BE2C (cell line): ENCODE measurements at regions not wholly inside any gene's neighbourhood (a gene's known extent, or its start where the extent isn't known, plus 50 kb on each side); places are given as distances from the start of the nearest gene placed in this dataset.

Source experiments
- DNase-seq: peaks from one replicate; pipeline ENCODE4 v3.0.0-alpha.2; 2020
- H3K27me3 ChIP-seq: fragments of 250-450 bp; sonication (Bioruptor Pico); 2 replicates; pipeline ENCODE4 v1.5.1; 2020; ENCODE audit warnings: mild to moderate bottlenecking
- H3K36me3 ChIP-seq: fragments of 250-450 bp; sonication (Bioruptor Pico); 2 replicates; pipeline ENCODE4 v1.5.1; 2020; ENCODE audit warnings: mild to moderate bottlenecking
- H3K4me1 ChIP-seq: fragments of 250-450 bp; sonication (Bioruptor Pico); 2 replicates; pipeline ENCODE4 v1.5.1; 2020
- H3K4me3 ChIP-seq: 2 replicates; pipeline ENCODE4 v1.5.1; 2011; ENCODE audit warnings: low read depth, low read length
- H3K9me3 ChIP-seq: fragments of 250-450 bp; sonication (Bioruptor Pico); 2 replicates; pipeline ENCODE4 v1.5.1; 2020
- TF ChIP-seq, protein P1 (sequence below): IDR thresholded peaks from 2 replicates; pipeline ENCODE4 v1.5.1; 2012; ENCODE audit warnings: mild to moderate bottlenecking, low read depth, low read length

DNA sequence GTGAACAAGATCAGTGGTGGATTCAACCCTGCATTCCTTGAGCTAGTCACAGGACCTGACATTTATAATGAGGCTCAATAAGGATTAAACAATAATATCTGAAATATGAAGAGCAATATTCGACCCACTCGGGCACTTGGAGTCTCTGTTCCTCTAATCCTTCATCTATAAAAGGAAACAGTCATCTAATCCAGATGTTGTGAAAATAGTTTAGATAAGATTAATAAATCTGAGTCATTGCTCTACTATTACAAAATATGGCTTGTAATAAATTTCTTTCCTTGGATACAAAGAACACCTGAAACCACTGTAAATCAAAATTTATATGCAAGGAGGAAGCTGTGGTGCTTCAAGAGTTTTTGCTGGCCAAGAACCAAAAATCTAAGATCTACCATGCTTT, 846.9 kb upstream of the ACVR2A start:
- H3K27me3 ChIP-seq = no peaks in the 10 kb centered on the region
- H3K4me1 ChIP-seq = no peaks in the 10 kb centered on the region
- no peaks in the 10 kb centered on the region for H3K36me3 ChIP-seq
- no peak for DNase-seq
- no peak overlapping the region for H3K4me3 ChIP-seq
- H3K9me3 ChIP-seq = no peaks in the 10 kb centered on the region
- TF ChIP-seq, protein P1, sequence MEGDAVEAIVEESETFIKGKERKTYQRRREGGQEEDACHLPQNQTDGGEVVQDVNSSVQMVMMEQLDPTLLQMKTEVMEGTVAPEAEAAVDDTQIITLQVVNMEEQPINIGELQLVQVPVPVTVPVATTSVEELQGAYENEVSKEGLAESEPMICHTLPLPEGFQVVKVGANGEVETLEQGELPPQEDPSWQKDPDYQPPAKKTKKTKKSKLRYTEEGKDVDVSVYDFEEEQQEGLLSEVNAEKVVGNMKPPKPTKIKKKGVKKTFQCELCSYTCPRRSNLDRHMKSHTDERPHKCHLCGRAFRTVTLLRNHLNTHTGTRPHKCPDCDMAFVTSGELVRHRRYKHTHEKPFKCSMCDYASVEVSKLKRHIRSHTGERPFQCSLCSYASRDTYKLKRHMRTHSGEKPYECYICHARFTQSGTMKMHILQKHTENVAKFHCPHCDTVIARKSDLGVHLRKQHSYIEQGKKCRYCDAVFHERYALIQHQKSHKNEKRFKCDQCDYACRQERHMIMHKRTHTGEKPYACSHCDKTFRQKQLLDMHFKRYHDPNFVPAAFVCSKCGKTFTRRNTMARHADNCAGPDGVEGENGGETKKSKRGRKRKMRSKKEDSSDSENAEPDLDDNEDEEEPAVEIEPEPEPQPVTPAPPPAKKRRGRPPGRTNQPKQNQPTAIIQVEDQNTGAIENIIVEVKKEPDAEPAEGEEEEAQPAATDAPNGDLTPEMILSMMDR = no peak

DNA sequence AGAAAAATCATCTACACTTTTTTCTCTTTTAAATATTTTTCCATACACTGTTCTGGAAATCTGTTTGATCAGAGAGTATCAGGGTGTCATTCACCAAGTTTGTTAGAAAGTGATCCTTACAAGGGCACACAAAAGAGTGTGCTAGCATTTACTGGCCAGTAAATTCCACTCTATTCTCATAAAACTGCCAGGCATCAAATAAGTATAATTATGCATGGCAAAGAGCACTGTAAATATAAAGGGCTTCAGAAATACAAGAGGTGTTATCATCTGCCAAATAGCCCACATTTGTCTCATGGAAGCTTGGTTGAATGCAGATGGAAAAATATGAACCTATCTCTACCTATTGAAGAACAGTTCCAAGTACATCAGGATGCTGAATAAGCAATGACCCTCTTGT, 847.3 kb upstream of the ACVR2A start:
- Histone ChIP-seq H3K36me3 (no peaks in the 10 kb centered on the region), H3K4me3 (no peak overlapping the region), H3K9me3 (no peaks in the 10 kb centered on the region), H3K27me3 (no peaks in the 10 kb centered on the region), H3K4me1 (no peaks in the 10 kb centered on the region)
- no peak for DNase-seq
- TF ChIP-seq, protein P1 = no peak

DNA sequence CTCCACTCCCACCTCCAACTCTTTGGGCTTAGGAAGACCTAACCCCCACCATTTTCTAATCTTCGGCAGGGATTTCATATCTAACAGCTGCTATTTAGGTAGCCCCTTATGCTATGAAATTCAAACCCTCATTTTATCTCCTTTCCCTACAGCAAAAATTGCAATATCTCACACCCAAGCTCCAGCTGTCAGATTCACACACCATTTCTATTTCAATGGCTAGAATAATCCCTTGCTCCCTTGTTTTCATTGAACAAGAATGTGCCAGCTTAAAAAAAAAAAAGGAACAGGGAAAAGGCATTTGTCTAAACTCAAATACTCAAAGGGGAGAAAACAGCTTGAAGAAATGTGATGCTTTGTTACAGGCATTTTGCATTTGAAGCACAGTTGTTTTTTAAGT, 850.6 kb upstream of the ACVR2A start:
- TF ChIP-seq, protein P1 = no peak
- Histone ChIP-seq H3K9me3 (no peaks in the 10 kb centered on the region), H3K4me3 (no peak overlapping the region), H3K27me3 (no peaks in the 10 kb centered on the region), H3K4me1 (no peaks in the 10 kb centered on the region), H3K36me3 (no peaks in the 10 kb centered on the region)
- DNase-seq = no peak

DNA sequence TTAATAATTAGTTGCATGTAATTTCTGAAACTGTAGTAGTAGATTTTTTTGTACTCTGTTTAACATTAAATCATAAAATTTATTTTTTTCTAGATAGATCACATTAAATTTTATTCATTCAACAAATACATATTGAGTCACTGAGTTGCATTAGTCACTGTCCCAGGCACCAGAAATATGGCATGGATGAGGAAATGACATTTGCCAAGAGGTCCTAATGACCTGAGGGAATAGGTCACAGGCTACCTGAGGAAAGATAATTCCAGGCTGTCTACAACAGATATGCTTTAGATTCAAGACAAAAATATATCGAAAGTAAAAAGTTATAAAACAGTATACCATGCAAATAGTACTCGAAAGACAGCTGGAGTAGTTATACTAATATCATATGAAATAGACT, 852.4 kb upstream of the ACVR2A start:
- no peak overlapping the region for H3K4me3 ChIP-seq
- no peaks in the 10 kb centered on the region for H3K9me3 ChIP-seq
- H3K27me3 ChIP-seq = no peaks in the 10 kb centered on the region
- no peaks in the 10 kb centered on the region for H3K36me3 ChIP-seq
- TF ChIP-seq, protein P1 = no peak
- H3K4me1 ChIP-seq = no peaks in the 10 kb centered on the region
- DNase-seq = no peak

DNA sequence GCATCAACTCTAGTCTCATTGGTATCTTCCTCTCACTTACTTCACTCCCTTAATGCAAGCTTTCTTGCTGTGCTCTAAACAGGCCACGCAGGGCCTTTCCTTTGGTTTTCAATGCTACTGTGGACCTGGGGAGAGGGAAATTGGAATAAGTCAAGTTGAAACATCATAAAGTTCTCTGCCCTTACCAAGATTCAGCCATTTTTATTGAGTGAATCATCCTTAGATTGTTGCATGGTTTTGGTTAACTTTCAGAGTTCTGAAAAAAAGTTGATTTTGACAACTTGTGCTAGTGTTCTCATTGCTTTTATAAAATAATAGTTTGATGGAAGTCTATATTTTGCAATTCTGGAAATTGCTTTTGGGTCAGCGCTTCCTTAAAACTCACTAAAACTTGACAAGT, 852.8 kb upstream of the ACVR2A start:
- H3K4me3 ChIP-seq = no peak overlapping the region
- no peaks in the 10 kb centered on the region for H3K4me1 ChIP-seq
- no peaks in the 10 kb centered on the region for H3K27me3 ChIP-seq
- no peaks in the 10 kb centered on the region for H3K36me3 ChIP-seq
- H3K9me3 ChIP-seq = no peaks in the 10 kb centered on the region
- TF ChIP-seq, protein P1 = no peak
- DNase-seq = no peak

DNA sequence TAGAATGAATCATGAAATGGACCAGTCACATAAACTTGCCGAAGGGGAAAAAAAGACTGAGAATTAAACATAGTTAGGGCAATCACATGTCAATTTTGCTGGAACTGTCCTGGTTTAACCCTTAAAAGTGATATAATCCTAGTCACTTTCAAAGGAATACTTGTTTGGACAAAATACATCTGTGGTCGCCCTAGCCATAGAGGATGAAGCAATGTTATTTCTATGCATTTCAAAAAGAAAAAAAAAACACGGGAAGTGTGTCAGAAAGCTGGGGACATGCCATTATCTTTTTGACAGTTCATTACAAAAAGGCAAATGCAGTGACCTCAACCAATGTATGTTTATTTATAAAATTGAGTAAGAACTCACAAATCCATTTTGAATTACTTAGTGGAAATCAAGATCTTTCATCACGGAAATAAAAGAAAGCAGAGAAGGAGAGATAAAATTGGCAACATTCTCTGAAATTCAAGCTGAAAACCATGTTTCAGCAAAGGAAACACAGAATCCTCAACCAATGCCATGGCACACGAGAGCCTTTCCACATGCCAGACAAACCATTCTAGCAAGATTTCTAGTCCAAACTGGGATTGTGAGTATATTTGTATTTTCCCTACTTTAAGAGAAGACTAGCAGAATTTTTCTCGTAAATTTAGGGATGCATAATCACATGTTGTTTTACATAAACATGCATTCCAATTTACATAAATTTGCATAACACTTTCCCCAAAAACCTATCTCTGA, 854.3 kb upstream of the ACVR2A start:
- H3K9me3 ChIP-seq = no peaks in the 10 kb centered on the region
- no peaks in the 10 kb centered on the region for H3K27me3 ChIP-seq
- H3K36me3 ChIP-seq = no peaks in the 10 kb centered on the region
- DNase-seq = no peak
- no peaks in the 10 kb centered on the region for H3K4me1 ChIP-seq
- no peak overlapping the region for H3K4me3 ChIP-seq
- TF ChIP-seq, protein P1 = no peak
